ENCODE measurements at regions not wholly inside any gene's neighbourhood (a gene's known extent, or its start where the extent isn't known, plus 50 kb on each side); places are given as distances from the start of the nearest gene placed in this dataset.

DNA sequence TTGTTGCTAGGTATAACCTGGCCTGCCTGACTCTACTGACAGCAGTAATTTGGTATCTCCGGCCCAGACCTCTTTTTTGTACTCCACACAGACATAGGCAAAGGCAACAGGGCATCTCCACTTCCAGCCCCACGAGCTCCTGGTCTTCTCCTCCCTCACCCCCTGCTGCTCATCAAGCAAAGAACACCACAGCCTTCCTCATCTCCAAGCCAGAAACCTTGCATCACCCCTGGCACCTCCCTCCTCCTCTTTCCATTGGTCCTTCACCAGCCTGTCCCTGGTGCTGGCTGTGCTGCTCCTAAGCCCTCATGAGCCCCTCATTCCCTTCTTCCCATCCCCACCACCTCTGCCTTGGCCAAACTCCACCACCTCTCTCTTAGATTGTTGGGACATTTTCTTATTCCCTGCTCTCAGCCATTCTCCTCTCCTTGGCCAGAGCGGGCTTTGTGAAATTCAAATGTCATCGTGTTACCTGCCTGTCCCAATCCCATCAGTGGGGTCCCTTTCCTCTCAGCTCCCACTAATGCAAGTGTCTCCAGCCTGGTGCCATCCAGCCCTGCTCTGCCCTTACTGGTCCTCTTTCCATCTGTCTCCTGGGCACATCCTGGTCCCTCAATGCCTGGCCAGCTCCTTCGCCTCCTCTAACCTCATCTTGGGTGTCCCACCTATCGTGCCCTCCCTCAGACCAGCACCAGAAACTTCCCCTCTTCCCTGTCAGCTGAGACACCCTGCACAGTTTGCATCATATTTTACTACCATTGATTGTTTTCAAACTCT is 77.4 kb downstream of the INHBB start:
- DNase-seq (ENCODE audit: extremely low spot score, insufficient read length, low read depth) (no peak), FAIRE-seq (no peak)

DNA sequence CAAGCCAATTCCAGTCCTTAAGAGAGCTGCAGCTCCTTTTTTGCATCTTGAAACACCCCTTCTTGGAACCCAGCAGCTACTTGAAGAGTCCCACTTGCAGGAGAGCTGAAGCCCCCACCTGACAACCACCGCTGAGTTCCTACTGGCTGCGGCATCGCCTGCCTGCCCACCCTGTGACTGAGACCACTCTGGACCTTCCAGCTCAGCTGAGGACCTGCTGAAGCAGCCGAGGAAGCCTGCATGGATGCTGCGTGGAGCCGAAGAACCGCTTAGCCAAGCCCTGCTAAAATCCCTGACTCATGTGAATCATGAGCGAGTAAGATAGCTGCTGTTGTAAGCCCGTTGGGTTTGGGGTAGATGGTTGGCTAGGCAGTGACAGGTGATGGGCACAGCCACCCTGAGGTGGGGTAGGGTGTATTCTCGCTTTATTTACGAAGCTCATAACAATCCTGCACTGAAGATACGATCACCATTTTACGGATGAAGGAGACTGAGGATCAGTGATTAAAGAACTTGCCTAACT is 78.4 kb downstream of the INHBB start:
- no peak for DNase-seq (ENCODE audit: extremely low spot score, insufficient read length, low read depth)
- no peak for FAIRE-seq

DNA sequence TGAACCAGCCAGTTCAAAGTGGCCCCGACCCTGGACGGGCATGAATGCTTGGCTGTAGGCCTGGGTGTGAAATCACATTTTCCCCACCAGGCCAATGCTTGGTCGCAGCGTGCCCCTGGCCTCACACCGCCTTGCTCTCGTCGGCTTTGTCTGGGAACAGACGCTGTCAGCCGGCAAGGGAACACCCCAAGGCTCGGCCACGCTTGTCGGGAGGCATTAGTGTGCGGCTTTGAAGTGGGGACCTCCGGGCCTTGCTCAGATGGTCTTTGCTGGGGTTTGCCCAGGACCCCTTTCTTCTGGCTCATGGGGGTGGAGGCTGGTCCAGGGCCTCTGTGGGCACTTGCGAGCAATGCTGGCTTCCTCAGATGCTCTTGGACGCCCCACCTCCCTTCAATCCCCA is 79.1 kb downstream of the INHBB start:
- DNase-seq (ENCODE audit: extremely low spot score, insufficient read length, low read depth) (no peak), FAIRE-seq (no peak)

DNA sequence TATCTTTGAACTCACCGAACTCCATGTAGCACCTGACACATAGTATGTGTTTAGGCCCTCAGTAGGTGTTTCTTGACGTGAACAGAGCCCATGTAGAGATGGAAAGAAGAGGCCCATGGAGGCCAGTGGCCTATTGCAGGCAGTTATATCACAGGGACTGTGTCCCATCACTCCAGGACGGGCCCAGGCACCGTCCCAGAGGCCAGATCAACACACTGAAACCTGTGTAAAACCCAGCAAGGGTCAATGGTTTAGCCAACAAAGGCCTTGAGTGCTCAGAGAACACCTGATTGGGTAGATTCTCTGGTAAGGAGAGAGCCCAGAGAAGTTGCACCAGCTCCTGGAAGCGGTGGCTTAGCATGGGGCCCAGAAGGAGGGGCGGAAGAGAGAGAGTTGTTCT is 82.8 kb downstream of the INHBB start:
- no peak for DNase-seq (ENCODE audit: extremely low spot score, insufficient read length, low read depth)
- no peak for FAIRE-seq

DNA sequence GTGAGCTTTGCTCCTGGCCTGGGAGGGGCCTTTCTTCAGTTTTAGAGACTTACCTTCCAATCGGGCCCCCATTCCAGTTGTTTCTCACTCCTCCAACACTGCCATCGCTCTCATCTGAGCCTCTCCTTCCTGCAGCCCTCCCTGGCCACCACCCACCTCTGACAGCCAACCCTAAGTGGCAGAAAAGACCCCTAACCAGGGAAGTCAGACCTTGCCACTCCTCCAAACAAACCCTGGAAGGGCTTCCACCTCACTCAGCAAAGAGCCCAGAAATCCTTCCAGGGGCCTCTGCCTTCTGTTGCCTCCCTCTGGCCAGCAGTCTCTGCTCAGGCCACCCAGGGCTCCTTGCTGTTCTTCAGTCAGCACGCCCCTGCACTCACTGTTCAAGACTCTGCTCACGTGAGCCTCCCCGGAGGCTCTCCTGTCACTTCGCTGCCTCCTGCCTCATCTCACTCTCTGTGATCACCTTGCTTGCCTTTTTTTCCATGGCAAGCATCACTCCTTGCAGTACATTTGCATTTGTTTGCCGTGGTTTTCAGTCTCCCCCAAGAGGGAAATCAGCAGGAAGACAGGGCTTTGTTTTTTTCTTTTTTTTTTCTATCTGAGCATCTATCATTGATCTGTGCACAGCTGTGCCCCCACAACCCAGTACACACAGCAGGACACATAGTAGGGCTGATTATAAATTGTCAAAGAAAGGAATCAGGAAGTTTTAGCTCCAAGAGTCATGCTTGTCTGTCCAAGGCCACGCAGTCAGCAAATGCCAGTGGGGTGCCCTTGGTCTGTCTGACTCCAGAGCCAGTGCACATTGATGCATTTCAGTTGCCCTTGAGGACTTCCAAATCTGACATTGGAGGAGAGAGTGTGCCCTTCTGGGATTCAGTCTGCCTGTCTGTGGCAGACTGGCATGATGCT is 83.9 kb downstream of the INHBB start:
- no peak for FAIRE-seq
- no peak for DNase-seq (ENCODE audit: extremely low spot score, insufficient read length, low read depth)

DNA sequence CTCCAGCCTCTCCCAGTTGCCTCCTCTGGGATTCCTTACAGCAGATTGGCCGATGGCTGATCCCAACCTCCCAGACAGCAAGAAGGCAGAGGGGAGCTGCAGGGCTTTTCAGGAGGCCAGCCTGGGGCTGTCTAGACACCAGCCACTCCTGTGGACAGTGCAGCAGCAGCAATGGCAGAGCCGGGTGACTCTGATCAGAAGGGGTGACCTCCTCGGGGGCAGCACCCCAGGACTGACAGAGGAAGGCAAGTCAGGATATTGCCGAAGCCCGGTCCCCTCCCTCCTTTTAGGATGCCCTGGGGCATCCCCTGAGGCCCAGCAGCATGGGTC is 84.5 kb downstream of the INHBB start:
- no peak for DNase-seq (ENCODE audit: extremely low spot score, insufficient read length, low read depth)
- FAIRE-seq: no peak

DNA sequence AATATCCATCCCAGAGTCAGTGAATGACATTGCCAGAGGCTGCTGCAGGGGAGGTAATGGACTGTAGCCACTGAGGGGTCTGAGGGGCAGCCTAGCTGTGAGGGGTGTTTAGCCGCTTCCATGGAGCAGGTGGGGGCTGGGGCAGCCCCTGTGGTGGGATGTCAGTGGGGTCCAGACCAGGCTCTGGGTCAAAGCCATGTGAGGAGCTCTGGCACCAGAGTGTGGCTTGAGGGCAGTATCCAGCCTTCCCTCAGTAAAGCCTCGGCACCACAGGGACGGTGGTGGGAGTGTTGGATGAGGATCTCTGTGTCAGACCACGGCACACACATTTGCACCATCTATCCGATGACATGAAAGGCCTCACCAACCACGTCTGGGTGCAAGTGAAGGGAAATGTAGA is 85.0 kb downstream of the INHBB start:
- no peak for FAIRE-seq
- DNase-seq (ENCODE audit: extremely low spot score, insufficient read length, low read depth): no peak

DNA sequence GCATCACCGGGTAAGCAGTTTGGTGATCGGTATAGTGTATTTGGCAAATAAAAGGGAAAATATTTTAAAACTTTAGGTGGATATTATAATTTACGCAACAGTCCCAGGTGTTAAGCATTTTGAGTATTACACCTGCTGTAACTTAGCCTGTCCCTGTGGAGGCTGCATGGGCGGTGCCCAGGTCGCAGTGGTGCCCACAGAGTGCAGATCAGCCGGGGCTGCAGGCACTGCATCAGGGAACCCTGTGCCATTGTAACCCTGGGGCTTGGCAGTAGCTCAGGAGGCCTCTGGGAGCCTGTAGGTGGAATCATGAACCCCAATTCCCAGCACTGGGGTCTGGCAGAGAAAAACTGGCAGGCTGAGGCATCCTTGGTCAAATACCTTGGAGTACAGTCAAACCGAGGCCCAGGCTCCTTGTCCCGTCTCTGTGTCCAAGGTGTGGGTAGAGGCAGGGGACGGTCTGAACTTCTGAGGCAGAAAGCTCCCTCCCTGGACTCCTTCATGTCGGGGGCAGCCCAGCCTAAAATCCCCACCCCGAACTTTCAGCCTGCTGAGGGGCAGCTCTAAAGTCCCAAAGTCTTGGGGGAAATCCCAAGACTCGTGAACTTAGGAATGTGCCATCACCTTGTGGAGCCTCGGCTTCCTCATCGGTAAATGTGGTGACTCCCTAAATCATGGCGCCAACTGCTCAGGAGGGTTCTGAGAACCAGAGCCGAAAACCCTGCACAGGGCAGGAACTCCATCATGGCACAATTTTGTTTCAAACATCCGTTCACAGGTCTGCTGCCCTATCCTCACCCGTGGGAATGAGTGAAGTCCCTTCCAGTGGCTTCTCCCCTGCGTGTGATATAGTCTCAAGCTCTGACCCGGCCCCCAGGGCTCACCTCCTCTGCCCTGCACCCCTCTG is 85.7 kb downstream of the INHBB start:
- FAIRE-seq: no peak
- no peak for DNase-seq (ENCODE audit: extremely low spot score, insufficient read length, low read depth)

DNA sequence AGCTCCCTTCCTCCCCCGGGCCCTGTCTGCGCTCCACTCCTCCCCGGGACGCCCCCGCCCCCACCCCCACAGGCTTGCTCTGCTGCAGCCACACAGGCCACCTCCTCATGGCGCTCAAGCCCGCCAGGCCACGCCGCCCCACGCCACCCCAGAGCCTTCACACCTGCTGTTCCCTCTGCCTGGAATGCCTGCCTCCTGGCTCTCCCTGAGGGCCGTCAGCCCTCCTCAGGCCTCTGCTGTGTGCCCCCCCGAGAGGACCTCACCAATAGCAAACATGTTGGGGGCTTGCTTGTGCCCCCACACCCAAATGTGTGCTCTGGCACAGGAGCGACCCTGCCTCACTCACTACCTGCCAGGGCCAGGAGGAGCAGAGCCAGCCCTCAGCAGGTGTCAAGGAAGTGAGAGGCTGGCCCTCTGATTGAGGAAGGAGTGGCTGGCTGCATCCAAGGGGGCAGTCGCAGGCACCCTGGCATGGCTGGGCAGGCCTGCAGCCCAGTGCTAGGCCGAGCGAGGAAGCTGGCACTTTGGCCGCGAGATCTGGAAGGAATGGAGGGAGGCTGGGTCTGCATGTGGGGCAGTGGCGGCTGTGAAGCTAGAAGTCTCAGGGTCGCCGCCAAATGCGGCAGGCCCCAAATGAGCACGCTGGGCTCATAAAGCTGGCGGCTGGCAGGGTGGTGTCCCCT is 86.5 kb downstream of the INHBB start:
- DNase-seq (ENCODE audit: extremely low spot score, insufficient read length, low read depth) (no peak), FAIRE-seq (no peak)

DNA sequence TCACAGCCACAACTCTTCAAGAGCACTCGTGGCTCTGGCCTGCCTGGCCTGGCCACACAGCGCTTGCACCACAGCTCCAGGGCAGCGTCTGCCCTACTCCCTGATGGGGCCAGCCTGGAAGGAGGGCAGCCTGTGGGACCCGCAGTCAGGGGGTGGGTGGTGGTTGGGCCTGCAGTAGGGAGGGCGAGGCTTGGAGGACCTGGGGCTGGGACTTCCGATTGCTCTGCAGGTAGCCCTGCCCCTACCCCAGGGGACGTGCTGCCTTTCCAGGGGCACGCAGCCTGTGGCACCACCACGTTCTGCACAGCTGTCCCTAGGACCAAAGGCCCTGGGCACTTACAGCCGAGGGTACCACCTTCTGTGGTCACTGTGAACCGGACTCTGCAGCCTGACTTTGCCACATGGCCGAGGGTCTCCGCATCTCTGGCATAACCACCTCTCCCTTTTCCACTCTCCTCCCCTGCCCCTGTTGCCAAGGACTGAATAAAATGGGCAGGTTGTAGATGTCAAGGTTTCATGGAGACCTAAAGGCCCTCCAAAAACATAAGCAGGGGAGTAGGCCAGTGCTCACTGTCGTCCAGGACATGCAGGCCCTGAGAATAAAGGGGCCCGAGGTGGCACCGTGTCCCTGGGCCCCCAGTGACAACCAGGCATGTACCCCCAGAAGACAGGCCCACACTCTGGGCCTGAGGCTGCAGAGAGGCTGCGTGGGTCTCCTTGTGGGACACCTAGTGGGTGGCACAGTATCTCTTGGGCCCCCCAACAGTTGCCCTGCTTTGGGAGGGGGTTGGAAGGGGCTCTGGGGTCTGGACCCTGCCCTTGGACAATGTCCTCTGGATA is 87.3 kb downstream of the INHBB start:
- DNase-seq (ENCODE audit: extremely low spot score, insufficient read length, low read depth) (no peak), FAIRE-seq (no peak)

DNA sequence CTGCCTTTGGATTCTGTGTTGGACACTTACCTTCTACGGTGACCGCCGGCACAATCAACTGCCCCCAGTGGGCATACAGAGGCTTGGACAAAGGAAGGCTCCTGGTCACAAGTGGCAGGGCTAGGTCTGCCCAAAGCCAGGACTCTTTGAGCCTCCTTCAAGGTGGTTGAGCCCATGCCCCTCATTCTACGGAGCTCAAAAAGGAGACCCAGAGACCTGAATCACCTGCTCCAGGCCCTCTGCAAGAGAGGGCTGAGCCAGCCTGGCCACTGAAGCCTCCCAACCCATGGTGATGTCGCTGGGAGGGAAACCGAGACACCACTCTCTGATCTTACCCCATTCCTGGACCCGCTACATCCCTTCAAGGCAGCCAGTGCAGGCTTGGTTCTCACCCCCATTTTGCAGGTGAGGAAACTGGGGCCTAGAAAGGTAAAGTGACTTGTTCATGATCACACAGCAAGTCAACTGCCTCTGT is 87.9 kb downstream of the INHBB start:
- no peak for DNase-seq (ENCODE audit: extremely low spot score, insufficient read length, low read depth)
- FAIRE-seq: no peak

DNA sequence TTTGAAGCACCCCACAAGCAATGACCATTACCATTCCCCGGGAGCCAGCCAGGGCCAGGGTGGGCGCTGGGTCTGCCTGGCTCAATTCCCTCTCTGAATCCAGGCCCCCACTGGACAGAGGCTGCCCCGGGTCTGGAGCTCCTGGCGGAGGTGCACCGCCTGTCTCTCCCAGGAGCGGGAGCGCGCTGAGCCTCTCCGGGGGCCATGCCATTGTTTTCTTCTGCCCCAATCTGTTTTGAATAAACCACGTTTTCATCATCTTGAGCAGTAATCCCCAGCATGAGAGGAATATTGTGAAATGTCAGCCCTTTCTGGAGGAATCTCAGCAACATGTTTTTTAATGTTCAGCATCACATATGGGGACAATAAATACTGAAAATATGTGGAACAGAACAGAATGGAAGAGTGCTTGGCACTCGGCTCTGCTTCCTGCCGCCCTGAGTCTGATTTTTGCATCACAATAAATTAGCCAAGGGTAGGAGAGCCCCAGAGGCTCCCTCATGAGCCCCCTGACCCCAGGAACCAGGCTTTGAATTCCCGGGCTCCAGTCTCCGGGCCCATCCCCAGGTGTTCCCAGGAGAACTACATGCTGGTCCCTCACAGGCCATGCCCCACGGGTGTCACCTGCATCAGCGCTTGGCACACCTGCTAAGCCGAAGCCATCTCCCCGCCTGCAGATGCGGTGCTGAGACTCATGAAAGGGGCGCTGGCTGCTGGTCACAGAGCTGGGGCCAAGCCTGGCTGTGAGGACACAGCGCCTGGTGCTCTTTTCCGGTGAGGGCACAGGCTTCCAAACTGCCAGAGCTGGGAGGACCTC is 88.8 kb downstream of the INHBB start:
- DNase-seq (ENCODE audit: extremely low spot score, insufficient read length, low read depth) (no peak), FAIRE-seq (no peak)

DNA sequence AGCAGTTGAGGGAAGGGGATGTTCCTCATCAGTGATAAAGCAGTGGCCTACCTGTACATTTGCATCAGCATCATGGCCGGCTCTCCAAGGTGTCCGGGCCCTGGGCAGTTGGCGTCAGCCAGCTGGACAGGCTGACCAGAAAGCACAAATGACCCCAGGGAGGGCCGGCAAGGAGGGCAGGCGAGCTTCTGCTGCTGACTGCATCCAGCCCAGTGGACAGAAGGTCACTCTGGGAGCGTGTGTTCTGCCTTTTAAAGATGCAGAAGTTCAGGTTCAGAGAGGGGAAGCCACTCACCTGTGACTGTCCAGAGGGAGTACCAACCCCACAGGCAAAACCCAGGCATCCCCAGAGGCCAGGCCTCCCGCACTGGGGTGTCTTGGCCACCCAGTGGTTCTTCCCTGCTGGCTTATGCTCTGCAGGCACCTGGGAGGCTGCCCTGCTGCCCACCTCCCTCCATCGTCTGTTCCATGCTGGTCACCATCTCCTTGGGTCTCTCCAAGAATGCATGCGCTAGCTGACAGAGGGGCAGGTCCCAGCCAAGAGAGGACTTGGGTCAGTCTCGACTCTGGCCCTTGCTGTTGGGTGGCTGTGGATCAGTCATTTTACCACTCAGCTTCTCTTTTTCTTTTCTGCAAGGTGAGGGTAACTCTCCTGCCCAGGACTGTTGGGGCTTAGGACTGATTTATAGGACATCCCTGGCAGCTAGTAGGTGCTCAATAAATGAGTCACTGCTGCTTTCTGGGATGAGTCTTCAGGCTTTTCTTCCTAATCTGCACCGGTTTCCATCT is 89.9 kb downstream of the INHBB start:
- no peak for DNase-seq (ENCODE audit: extremely low spot score, insufficient read length, low read depth)
- FAIRE-seq: no peak

DNA sequence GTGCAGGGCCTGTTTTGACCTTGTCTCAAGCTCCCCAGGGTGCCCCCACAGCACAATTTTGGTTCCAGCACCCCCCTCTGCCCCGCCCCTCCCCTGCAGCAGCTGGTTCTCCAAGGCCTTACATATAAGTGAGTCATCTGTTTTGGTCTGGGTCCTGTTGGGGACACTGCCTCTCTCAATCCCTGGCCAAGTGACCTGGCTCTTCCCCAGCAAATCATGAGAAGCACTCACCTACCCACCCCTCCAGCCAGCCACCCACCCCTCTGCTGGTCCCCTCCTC is 90.5 kb downstream of the INHBB start:
- FAIRE-seq (no peak), DNase-seq (ENCODE audit: extremely low spot score, insufficient read length, low read depth) (no peak)

DNA sequence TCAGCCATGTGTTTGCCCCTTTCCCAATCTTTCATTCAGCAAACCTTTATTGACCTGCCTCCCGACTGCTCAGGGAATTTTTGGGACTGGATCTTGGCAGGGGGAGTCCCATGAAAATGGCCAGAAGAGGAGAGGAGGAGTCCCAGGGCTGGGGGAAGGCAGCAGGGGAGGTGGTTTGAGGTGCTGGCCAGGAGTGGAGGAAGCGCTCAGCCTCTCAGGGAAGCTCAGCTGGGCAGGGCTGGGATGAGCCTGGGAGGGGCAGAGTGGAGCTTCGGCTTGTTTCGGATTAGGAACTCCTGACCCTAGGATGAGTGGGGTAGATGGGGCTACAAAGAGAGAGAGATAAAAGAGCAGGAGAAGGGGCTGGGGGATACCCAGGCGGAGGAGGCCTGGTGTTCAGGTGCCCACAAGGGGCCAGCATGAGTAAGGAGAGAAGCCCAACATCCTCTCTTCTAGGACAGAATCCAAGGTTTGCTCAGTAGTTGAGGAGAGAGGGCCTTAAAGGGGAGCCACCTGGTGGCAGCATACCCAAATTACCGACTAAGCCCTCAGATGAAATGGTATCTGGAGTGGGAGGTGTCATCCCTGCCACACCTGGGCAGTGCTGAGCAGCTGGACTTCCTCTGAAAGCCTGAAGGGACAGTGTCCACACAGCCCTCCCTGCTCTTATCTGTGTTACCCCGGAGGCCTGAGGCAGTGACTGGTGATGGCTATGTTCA is 91.1 kb downstream of the INHBB start:
- DNase-seq (ENCODE audit: extremely low spot score, insufficient read length, low read depth): peak; percentile 23
- peak; percentile 26 for FAIRE-seq

DNA sequence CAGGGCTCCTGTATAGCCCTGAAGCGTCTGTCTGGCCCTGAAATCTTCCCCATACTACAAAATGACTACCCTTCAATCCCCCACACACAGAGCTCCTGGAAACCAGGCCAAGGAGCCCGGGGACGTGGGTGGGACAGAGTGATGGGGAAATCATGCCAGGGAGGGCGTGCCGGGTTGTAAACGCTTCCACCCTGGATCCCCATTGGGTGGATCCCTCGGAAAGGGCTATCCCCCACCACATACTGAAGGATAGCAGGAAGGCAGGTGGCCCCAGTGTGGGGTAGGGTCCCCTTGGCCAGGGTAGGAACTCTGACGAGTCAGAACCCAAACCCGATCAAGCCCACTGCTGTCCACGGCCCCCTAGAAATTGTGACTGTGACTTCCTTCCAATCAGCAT is 91.7 kb downstream of the INHBB start:
- DNase-seq (ENCODE audit: extremely low spot score, insufficient read length, low read depth) (no peak), FAIRE-seq (no peak)

Data from GM18507 (cell line).